HCT116 (cell line): ENCODE measurements at regions not wholly inside any gene's neighbourhood (a gene's known extent, or its start where the extent isn't known, plus 50 kb on each side); places are given as distances from the start of the nearest gene placed in this dataset.

Experiments used
- CEBPB ChIP-seq: IDR thresholded peaks from 2 replicates; pipeline ENCODE4 v1.6.1; 2012; ENCODE audit warnings: low read depth
- CTCF ChIP-seq, 3 experiments: fragments of 200-600 bp in 1 of 3; sonication (generic) in 1 of 3; IDR thresholded peaks in 2 of 3; conservative IDR thresholded peaks in 1 of 3; 2 replicates each; pipeline ENCODE4 v1.5.1; 2012 to 2017; ENCODE audit warnings: low read depth in 2 of 3, low read length in 2 of 3, antibody characterized with exemption in 1 of 3, borderline replicate concordance in 1 of 3, control low read depth in 1 of 3, mild to moderate bottlenecking in 1 of 3, mixed read lengths in 1 of 3, mixed run types in 1 of 3, moderate library complexity in 1 of 3; ENCODE audit not compliant: insufficient read depth in 1 of 3
- ELF1 ChIP-seq: IDR thresholded peaks from 2 replicates; pipeline ENCODE4 v1.6.1; 2012; ENCODE audit warnings: low read depth, borderline replicate concordance
- EZH2 ChIP-seq: fragments of 200-600 bp; sonication (generic); IDR thresholded peaks from 2 replicates; pipeline ENCODE4 v1.6.1; 2017; ENCODE audit warnings: antibody characterized with exemption, mixed run types
- EZH2phosphoT487 ChIP-seq: fragments of 200-600 bp; IDR thresholded peaks from 2 replicates; pipeline ENCODE4 v1.6.1; 2018; ENCODE audit warnings: antibody characterized with exemption, borderline replicate concordance
- JUND ChIP-seq: IDR thresholded peaks from 2 replicates; pipeline ENCODE4 v1.6.1; 2012
- POLR2A ChIP-seq: IDR thresholded peaks from 2 replicates; pipeline ENCODE4 v1.7.0; 2011; ENCODE audit warnings: borderline replicate concordance; ENCODE audit not compliant: insufficient read depth, insufficient read length; ENCODE audit errors: extremely low read depth
- RAD21 ChIP-seq: IDR thresholded peaks from 2 replicates; pipeline ENCODE4 v1.6.1; 2012; ENCODE audit warnings: low read depth, mild to moderate bottlenecking
- SIN3A ChIP-seq: IDR thresholded peaks from 2 replicates; pipeline ENCODE4 v1.6.1; 2012; ENCODE audit warnings: low read depth
- SRF ChIP-seq: IDR thresholded peaks from 2 replicates; pipeline ENCODE4 v1.6.1; 2012; ENCODE audit warnings: low read depth
- ZNF274 ChIP-seq: fragments of 200-500 bp; sonication (Bioruptor generic); IDR thresholded peaks from 2 replicates; pipeline ENCODE4 v1.6.1; 2014; ENCODE audit warnings: mild to moderate bottlenecking, low read depth, low read length, inconsistent platforms
- TF ChIP-seq, protein P1 (sequence below): IDR thresholded peaks from 2 replicates; pipeline ENCODE4 v1.6.1; 2012
- TF ChIP-seq, protein P2 (sequence below): IDR thresholded peaks from 2 replicates; pipeline ENCODE4 v1.6.1; 2012; ENCODE audit warnings: low read depth

- TF ChIP-seq CTCF (IDR thresholded peaks at IDR 0.05 in 2 of 3, conservative IDR thresholded peaks at IDR 0.05 in 1 of 3; ENCODE audit: borderline replicate concordance in 1 of 3, insufficient read depth in 1 of 3, low read depth in 2 of 3, low read length in 2 of 3): no peak
- TF ChIP-seq EZH2phosphoT487: no peak
- TF ChIP-seq, protein P1, sequence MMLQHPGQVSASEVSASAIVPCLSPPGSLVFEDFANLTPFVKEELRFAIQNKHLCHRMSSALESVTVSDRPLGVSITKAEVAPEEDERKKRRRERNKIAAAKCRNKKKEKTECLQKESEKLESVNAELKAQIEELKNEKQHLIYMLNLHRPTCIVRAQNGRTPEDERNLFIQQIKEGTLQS: no peak
- TF ChIP-seq EZH2: no peak
- TF ChIP-seq ZNF274: no peak
- TF ChIP-seq CEBPB: no peak
- no peak for TF ChIP-seq SRF
- no peak for TF ChIP-seq POLR2A
- no peak for TF ChIP-seq SIN3A
- no peak for TF ChIP-seq RAD21
- no peak for TF ChIP-seq JUND
- TF ChIP-seq, protein P2, sequence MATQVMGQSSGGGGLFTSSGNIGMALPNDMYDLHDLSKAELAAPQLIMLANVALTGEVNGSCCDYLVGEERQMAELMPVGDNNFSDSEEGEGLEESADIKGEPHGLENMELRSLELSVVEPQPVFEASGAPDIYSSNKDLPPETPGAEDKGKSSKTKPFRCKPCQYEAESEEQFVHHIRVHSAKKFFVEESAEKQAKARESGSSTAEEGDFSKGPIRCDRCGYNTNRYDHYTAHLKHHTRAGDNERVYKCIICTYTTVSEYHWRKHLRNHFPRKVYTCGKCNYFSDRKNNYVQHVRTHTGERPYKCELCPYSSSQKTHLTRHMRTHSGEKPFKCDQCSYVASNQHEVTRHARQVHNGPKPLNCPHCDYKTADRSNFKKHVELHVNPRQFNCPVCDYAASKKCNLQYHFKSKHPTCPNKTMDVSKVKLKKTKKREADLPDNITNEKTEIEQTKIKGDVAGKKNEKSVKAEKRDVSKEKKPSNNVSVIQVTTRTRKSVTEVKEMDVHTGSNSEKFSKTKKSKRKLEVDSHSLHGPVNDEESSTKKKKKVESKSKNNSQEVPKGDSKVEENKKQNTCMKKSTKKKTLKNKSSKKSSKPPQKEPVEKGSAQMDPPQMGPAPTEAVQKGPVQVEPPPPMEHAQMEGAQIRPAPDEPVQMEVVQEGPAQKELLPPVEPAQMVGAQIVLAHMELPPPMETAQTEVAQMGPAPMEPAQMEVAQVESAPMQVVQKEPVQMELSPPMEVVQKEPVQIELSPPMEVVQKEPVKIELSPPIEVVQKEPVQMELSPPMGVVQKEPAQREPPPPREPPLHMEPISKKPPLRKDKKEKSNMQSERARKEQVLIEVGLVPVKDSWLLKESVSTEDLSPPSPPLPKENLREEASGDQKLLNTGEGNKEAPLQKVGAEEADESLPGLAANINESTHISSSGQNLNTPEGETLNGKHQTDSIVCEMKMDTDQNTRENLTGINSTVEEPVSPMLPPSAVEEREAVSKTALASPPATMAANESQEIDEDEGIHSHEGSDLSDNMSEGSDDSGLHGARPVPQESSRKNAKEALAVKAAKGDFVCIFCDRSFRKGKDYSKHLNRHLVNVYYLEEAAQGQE: no peak
- TF ChIP-seq ELF1: no peak
Measured at GRCh38 chr3:105274536-105274935, 92.2 kb upstream of the ALCAM start.
